ENCODE measurements at regions not wholly inside any gene's neighbourhood (a gene's known extent, or its start where the extent isn't known, plus 50 kb on each side); places are given as distances from the start of the nearest gene placed in this dataset.

GRCh38 chr13:53189162-53189561 lies 160.5 kb downstream of the OLFM4 start:
- intact Hi-C loops (cut with DNase I), result no loop called here
- H3K36me3 ChIP-seq (ENCODE audit: insufficient read depth in 1 of 2, low read depth in 1 of 2), result no peaks in the 10 kb centered on the region
- H3K9me3 ChIP-seq, result no peaks in the 10 kb centered on the region
- no peak for ATAC-seq
- no peak for DNase-seq
- H3K27ac ChIP-seq, result no peak overlapping the region
- H3K4me1 ChIP-seq, result no peaks in the 10 kb centered on the region
- no peak for TF ChIP-seq CTCF (IDR thresholded peaks at IDR 0.05)
- WGBS, 3 donors, result 76 to 87% (median 83%) methylated on average over 1 of the region's 1 CpG
- no peak overlapping the region for H3K4me3 ChIP-seq
- H3K27me3 ChIP-seq (ENCODE audit: insufficient read depth in 3 of 3, low read length in 2 of 3), result peaks cover 0 to 1% (median 0%) of the 10 kb centered on the region in 3 donors

- 11 to 23% (median 16%) methylated on average over 2 of the region's 2 CpGs for WGBS, 3 donors
Observed at GRCh38 chr13:53191091-53191490, 162.5 kb downstream of the OLFM4 start.

GRCh38 chr13:53197424-53197823 lies 168.8 kb downstream of the OLFM4 start:
- Histone ChIP-seq H3K4me1 (no peaks in the 10 kb centered on the region), H3K27ac (no peak overlapping the region), H3K9me3 (no peaks in the 10 kb centered on the region), H3K36me3 (ENCODE audit: insufficient read depth in 1 of 2, low read depth in 1 of 2) (no peaks in the 10 kb centered on the region), H3K4me3 (no peak overlapping the region), H3K27me3 (ENCODE audit: insufficient read depth in 3 of 3, low read length in 2 of 3) (peaks cover 5 to 29% (median 14%) of the 10 kb centered on the region in 3 donors)
- intact Hi-C loops (cut with DNase I), result no loop called here
- no peak for TF ChIP-seq CTCF (IDR thresholded peaks at IDR 0.05)
- ATAC-seq (no peak), DNase-seq (no peak)
- WGBS, 3 donors, result 57 to 65% (median 65%) methylated on average over 1 of the region's 1 CpG

More at GRCh38 chr13:53191091-53191490, 162.5 kb downstream of the OLFM4 start:
- Histone ChIP-seq H3K27ac (no peak overlapping the region), H3K4me3 (no peak overlapping the region), H3K36me3 (ENCODE audit: insufficient read depth in 1 of 2, low read depth in 1 of 2) (no peaks in the 10 kb centered on the region), H3K4me1 (no peaks in the 10 kb centered on the region), H3K27me3 (ENCODE audit: insufficient read depth in 3 of 3, low read length in 2 of 3) (peaks cover 0 to 1% (median 0%) of the 10 kb centered on the region in 3 donors), H3K9me3 (no peaks in the 10 kb centered on the region)
- TF ChIP-seq CTCF (IDR thresholded peaks at IDR 0.05), result no peak
- intact Hi-C loops (cut with DNase I), result no loop called here
- ATAC-seq (no peak), DNase-seq (no peak)

- Histone ChIP-seq H3K4me1 (no peaks in the 10 kb centered on the region), H3K27ac (no peak overlapping the region), H3K9me3 (no peaks in the 10 kb centered on the region), H3K27me3 (ENCODE audit: insufficient read depth in 3 of 3, low read length in 2 of 3) (peaks cover 6 to 35% (median 14%) of the 10 kb centered on the region in 3 donors), H3K36me3 (ENCODE audit: insufficient read depth in 1 of 2, low read depth in 1 of 2) (no peaks in the 10 kb centered on the region), H3K4me3 (no peak overlapping the region)
- intact Hi-C loops (cut with DNase I), result no loop called here
- 77 to 81% (median 77%) methylated on average over 1 of the region's 1 CpG for WGBS, 3 donors
- no peak for ATAC-seq
- TF ChIP-seq CTCF (IDR thresholded peaks at IDR 0.05), result no peak
- no peak for DNase-seq
Observed at GRCh38 chr13:53198017-53198416, 169.4 kb downstream of the OLFM4 start.

- Histone ChIP-seq H3K9me3 (no peaks in the 10 kb centered on the region), H3K27me3 (ENCODE audit: insufficient read depth in 3 of 3, low read length in 2 of 3) (peaks cover 8 to 40% (median 14%) of the 10 kb centered on the region in 3 donors), H3K36me3 (ENCODE audit: insufficient read depth in 1 of 2, low read depth in 1 of 2) (no peaks in the 10 kb centered on the region), H3K4me3 (no peak overlapping the region), H3K4me1 (no peaks in the 10 kb centered on the region), H3K27ac (no peak overlapping the region)
- DNase-seq, result no peak
- intact Hi-C loops (cut with DNase I), result no loop called here
- 45 to 47% (median 46%) methylated on average over 4 of the region's 4 CpGs for WGBS, 3 donors
- ATAC-seq, result no peak
- no peak for TF ChIP-seq CTCF (IDR thresholded peaks at IDR 0.05)
Observed at GRCh38 chr13:53198736-53199135, 170.1 kb downstream of the OLFM4 start.

All from psoas muscle (tissue), 7 donors.